RWPE1 (cell line): ENCODE measurements at regions not wholly inside any gene's neighbourhood (a gene's known extent, or its start where the extent isn't known, plus 50 kb on each side); places are given as distances from the start of the nearest gene placed in this dataset.
"Not testable (repeated sequence)": the region's sequence is repeated elsewhere in the genome, so short reads cannot be mapped to it uniquely, and the experiment has no call there.

Experiments
- CTCF ChIA-PET: fragments of 350-600 bp; sonication (Branson Sonifier 250); formaldehyde crosslinking; extraction: SDS; loops from one replicate; lab custom pipeline; 2021; lab: Yijun Ruan, JAX
- POLR2A ChIA-PET: fragments of 400-600 bp; formaldehyde crosslinking; extraction: SDS; loops from one replicate; lab custom pipeline; 2020; ENCODE audit warnings: antibody characterized with exemption; ENCODE audit not compliant: low non-redundant PET; lab: Yijun Ruan, JAX
- DNase-seq: peaks from one replicate; pipeline ENCODE4 v3.0.0; 2012; ENCODE audit warnings: low spot score
- H3K27ac ChIP-seq: fragments of 450-650 bp; 2 replicates; pipeline ENCODE4 v1.5.1; 2017
- CTCF ChIP-seq: fragments of 450-650 bp; conservative IDR thresholded peaks from 2 replicates; pipeline ENCODE4 v1.5.1; 2017; ENCODE audit warnings: low read depth, mild to moderate bottlenecking

GRCh38 chr3:130827486-130827885 is 66.4 kb upstream of the ATP2C1 start:
- DNase-seq: no peak
- ChIA-PET CTCF (no interaction called here), POLR2A (no interaction called here)
- no peak overlapping the region for H3K27ac ChIP-seq
- no peak for TF ChIP-seq CTCF

GRCh38 chr3:130828948-130829947 is 64.6 kb upstream of the ATP2C1 start:
- TF ChIP-seq CTCF: no peak
- H3K27ac ChIP-seq: no peak overlapping the region
- DNase-seq: no peak
- ChIA-PET CTCF (no interaction called here), POLR2A (no interaction called here)

GRCh38 chr3:130831719-130832400 is 62.0 kb upstream of the ATP2C1 start:
- CTCF ChIA-PET: interaction anchor here (1.1 kb wide), 1 partner anchor 19 kb away, joined by 7 read pairs; no protein-coding TSS in a partner anchor
- no peak for DNase-seq
- POLR2A ChIA-PET: no interaction called here
- H3K27ac ChIP-seq: no peak overlapping the region
- TF ChIP-seq CTCF: no peak

GRCh38 chr3:130832401-130832746 is 61.5 kb upstream of the ATP2C1 start:
- DNase-seq, POLR2A ChIA-PET, H3K27ac ChIP-seq, CTCF ChIA-PET: not testable (repeated sequence)

GRCh38 chr3:130834476-130834875 is 59.4 kb upstream of the ATP2C1 start:
- CTCF ChIA-PET: no interaction called here
- no peak for DNase-seq
- no peak overlapping the region for H3K27ac ChIP-seq
- TF ChIP-seq CTCF: no peak
- POLR2A ChIA-PET: no interaction called here

GRCh38 chr3:130835483-130835882 is 58.4 kb upstream of the ATP2C1 start:
- TF ChIP-seq CTCF: no peak
- ChIA-PET POLR2A (no interaction called here), CTCF (no interaction called here)
- no peak overlapping the region for H3K27ac ChIP-seq
- no peak for DNase-seq
